GM21723 (cell line): ENCODE measurements at regions not wholly inside any gene's neighbourhood (a gene's known extent, or its start where the extent isn't known, plus 50 kb on each side); places are given as distances from the start of the nearest gene placed in this dataset.

Experiments
- ATAC-seq: cut with Tn5 transposase; IDR thresholded peaks from one replicate; pipeline ENCODE4 v1.9.1; 2021; ENCODE audit warnings: mild to moderate bottlenecking, moderate library complexity; ENCODE audit not compliant: unreplicated experiment

GRCh38 chr21:27083144-27083543, 116.3 kb upstream of the ADAMTS5 start:
- ATAC-seq = no peak

DNA sequence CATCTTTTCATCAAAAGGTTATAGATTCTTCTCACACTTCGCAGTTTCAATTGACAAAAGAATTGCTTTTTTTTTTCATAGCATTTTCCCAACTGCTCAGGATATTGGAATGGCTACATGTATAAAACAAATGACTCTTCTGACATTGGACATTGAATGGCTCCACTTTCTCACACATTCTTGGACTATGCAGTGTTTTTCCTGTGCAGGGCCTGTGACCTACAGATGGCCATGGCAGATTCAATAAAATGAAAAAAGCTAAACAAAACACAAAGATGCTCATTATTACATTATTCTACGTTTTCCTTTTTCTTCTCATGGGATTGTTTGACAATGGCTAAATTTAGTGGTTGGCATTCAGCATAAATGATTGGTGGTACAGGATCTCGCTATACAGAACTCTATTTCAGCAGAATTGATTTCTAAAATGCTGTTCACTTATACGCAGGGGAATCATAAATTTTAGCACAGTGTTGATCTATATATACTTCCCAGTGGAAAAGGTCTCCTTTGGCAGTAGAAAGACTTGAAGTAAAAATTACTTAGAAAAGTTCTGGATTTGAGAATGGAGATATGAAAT, 115.6 kb upstream of the ADAMTS5 start:
- no peak for ATAC-seq

GRCh38 chr21:27079636-27080240, 112.8 kb upstream of the ADAMTS5 start:
- no peak for ATAC-seq

DNA sequence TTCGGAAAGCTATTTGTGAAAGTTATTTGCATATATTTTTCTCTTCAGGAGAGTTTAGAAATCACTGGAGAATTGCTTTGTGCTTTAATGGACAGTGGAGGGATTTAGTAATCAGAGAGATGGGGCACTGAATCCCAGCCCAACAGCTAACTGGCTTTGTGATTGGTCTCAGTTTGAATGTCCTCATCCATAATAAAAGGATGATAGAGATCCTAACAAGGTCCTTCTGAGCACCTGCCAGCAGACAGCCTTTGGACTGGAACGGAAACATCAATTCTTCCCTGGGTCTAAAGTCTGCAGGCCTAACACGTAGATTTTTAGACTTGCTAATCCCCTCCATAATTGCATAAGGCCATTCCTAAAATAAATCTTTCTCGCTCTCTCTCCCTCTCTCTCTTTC, 112.0 kb upstream of the ADAMTS5 start:
- ATAC-seq = no peak

DNA sequence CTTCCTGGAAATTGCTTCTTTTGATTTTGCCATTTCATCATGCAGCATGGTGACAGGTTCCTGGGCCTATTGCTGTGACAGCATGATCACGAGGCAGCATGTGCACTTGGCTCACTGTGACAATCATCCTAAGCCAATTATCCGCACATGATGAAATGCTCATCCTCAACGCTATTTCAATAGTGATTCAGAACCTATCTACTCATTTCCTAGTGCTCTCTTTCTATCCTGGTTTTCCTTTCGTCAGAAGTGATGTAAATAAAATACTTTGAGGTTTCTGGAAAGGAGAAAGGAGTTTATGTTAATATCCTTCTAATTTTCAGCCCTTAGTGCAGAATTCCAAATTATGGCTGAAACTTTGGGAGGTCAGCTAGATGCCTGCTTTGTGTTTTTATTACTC, 110.6 kb upstream of the ADAMTS5 start:
- no peak for ATAC-seq

GRCh38 chr21:27076025-27076424, 109.1 kb upstream of the ADAMTS5 start:
- ATAC-seq = no peak

- no peak for ATAC-seq
These were observed 104.2 kb upstream of the ADAMTS5 start for GRCh38 chr21:27070861-27071670.

GRCh38 chr21:27068811-27069210, 101.9 kb upstream of the ADAMTS5 start:
- ATAC-seq = no peak

DNA sequence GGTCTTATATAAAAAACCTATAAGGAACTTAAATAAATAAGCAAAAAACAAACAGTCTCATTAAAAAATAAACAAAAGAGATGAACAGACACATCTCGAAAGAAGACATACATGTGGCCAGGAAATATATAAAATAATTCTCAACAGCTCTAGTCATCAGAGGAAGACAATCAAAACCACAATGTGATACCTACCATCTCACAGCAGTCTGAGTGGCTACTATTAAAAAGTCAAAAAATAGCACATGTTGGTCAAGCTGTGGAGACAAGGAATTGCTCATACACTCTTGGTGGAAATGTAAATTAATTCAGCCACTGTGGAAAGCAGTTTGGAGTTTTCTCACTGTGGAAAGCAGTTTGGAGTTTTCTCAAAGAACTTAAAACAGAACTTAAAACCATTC, 100.3 kb upstream of the ADAMTS5 start:
- ATAC-seq = no peak

DNA sequence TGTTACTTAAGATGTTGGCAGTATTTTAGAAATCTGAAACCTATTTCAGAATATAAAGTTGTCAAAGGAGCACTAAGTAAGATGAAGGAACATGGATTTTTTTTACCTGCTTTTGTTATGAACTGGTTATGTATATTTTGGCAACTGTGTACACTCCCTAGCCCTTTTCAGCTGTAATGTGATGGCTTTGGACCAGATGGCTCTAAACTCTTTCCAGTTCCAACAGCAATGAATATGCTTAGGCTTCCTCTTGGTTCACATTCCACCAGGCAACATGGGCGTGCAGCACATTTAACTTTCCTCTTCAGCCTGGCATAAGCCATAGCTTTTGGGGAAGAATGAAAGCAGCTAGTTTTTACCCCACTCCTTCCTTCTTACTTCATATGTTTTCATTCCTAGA, 95.6 kb upstream of the ADAMTS5 start:
- ATAC-seq = no peak

DNA sequence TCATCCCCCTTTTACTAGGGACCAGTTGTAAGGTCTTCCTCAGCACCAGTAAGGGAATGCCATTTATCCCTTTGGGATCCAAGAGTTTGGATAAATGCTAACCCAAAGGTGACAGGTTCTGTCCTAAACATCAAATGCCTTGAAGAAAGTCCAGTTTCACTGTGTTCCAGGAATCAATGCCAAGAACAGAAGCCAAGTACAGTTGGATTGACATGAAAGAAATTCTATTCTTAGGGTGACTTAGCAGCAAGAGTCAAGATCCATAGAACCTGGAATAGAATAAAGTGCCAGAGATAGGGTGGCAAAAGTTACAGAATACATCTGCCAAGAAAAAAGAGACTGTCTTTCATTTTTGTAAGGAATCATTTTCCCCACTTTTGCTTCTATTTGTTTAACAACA, 94.9 kb upstream of the ADAMTS5 start:
- no peak for ATAC-seq

DNA sequence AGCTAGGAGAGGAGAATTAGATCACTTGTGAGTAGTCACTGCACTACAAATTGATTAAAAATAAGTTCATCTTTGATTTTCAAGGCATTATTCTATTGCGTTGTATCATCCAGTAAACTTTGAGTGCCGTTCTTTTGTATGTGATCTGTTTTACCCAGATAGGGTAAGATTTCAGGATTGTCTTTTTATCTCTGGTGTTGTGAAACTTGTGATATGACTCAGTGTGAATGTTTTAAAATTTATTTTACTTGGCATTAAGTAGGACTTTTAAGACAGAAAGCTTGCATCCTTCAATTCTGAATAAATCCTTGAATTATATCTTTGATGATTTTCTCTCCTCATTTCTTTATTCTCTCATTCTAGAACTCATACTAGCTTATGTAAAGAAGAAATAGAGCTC, 93.3 kb upstream of the ADAMTS5 start:
- no peak for ATAC-seq

- no peak for ATAC-seq
These were observed 92.1 kb upstream of the ADAMTS5 start for GRCh38 chr21:27058673-27059605.

- no peak for ATAC-seq
These were observed 91.1 kb upstream of the ADAMTS5 start for GRCh38 chr21:27057997-27058396.

DNA sequence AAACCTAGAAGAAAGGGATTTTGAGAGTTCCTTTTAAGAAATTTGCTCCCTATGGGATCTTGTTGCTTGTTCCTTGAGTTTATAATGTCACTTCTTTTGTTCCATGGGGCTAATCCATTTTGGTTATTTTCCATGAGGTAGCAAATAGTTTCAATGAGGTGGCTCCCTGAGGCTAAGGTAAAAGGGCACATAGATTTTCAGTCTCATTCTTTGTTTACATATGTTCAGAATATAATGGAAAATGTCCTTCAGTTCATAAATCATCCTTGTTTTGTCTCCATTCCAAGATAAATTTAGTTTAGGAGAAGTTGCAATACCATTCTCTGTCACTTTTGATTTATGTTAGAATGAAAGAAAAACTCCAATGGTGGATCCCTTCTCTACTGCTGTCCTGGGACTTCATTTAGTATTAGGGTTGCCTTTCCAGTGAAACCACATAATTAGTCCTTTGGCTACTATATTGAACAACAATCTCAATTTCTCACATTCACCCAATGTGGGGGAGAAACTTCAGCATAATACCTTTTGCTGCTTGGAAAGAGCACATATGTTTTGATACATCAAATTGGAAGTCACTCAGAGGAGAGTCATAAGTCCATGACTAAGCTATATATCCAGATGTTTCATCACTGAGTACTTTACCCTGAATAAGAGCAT, 80.9 kb upstream of the ADAMTS5 start:
- no peak for ATAC-seq

DNA sequence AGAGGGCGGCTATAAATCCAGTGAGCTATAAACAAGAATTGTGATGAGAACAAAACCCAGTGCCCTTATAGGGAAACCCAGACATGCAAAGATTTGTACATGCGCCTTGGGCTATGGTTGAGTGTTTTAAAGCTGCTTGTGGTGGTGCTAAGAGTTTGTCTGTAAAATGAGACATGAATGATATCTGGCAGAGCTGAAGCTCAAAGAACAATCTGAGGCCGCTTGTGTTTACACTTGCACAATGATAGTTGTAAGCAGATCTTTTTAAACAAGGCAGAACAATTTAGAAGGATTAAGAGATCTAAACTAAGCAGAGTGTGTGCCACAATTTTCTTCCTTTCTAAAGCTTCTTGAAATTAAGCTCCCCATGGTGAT, 80.4 kb upstream of the ADAMTS5 start:
- ATAC-seq = no peak

DNA sequence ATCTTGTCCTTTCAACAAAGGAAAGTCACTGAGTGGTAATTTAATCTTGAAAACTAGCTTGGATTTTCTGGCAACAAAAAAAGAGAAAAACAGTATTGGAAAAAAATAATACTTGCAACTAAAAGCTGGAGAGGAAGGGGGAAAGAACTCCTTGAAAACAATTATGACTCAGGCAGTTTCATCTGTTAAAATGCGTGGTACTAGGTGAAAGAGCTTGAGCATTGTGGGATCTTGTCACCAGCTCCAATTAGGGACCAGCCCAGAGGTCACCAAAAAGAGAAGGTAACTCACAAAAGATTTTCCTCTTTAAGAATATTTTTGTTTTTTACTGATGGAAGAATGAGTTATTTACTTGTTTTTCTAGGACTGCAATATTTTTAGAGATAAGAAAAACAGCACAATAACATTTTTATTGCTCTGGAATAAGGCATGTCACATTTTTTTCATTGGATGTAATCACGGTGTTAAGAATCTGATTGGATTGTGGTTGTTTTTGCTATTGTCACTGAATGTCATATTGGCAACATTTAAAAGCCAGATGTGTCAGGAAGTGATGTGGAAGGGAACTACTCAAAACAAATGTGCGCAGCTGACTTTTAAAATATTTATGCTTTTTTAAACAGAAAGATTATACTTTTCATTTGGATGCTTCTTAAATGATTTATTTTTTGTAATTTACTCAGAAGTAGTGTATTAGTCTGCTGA, 78.5 kb upstream of the ADAMTS5 start:
- no peak for ATAC-seq

GRCh38 chr21:27043377-27043776, 76.5 kb upstream of the ADAMTS5 start:
- no peak for ATAC-seq

GRCh38 chr21:27040738-27041469, 74.0 kb upstream of the ADAMTS5 start:
- ATAC-seq = no peak
